HG02973 (cell line): ENCODE measurements at regions not wholly inside any gene's neighbourhood (a gene's known extent, or its start where the extent isn't known, plus 50 kb on each side); places are given as distances from the start of the nearest gene placed in this dataset.

Experiments
- ATAC-seq: cut with Tn5 transposase; IDR thresholded peaks from one replicate; pipeline ENCODE4 v1.9.1; 2021; ENCODE audit warnings: moderate library complexity; ENCODE audit not compliant: unreplicated experiment

DNA sequence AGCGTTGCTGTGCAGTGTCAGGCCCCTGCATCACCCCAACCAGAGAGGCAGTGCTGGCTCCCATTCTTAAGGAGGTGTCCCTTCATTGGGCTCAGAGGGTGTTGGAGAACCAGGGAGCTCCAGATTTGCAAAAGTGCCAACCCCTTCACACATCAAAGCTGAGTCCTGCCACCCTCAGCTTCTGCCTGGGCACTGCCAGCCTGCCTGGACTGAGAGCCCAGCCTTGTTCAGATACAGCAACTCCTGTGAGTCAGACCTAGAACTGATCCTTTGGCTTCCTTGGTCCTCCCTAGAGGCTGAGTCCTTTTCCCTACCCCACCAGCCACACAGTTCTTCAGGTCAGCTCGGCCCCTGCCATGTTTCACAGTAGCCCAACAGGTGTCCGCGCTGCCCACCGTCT lies 424.9 kb upstream of the MYT1L start:
- no peak for ATAC-seq

- ATAC-seq, result no peak
These were observed 423.9 kb upstream of the MYT1L start for GRCh38 chr2:2754940-2755339.

GRCh38 chr2:2751715-2752315 lies 420.7 kb upstream of the MYT1L start:
- ATAC-seq, result no peak

DNA sequence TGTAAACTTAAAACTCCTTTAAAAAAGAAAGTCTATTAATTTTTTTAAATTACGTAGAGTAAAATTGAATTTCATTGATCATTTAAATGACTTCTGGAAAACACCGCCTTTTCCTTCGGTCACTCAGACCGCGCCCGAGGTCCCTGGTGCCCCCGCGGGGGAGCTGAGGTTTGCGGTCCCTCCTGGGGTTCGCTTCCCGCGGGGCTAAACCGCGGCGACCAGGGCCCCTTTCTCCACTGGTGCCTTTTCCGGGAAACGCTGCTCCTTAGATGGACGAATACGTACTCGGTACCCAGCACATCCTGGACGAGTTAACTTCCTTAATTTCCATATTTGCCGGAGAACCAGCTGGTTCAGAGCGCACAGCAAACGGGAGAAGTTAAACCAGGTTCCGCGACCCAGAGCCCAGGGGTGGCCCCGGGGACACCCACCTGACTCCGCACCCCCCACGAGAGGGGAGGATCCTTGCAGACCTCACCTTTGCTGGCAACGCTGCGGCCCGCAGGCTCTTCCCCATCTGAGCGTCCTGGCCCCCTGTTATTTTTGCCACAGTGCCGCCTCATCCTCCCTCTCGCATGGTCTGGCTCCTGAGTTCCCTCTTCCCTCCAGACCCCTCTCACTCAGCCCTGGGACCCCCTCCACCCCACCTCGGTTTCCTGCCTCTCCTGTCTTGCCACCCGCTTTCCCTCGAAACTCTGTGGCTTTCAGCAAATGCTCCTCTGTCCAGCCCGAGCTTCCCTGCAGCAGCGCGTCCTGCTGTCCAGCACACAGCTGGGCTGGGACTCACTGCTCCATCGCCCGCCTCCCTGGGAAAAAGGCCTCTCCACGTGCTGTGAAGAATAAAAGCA lies 420.0 kb upstream of the MYT1L start:
- ATAC-seq, result no peak

DNA sequence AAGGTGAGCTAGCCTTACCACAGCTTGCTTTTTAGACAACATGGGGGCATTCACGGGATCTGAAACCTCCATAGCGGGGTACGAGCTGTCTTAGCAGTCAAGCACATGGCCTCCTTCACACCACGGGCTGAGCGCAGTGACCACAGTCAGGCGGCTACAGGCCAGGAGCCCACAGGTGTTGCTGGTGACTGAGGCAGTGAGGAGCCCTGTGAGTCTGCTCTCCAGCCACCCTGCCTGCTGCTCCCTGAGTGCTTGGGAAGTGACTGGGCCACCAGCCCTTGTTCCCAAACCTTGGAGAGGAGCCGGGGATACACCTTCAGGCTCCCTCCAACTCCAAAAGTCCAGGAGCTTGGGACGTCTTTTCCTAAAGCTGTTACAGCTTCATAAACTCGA lies 418.1 kb upstream of the MYT1L start:
- ATAC-seq, result no peak

- no peak for ATAC-seq
These were observed 417.5 kb upstream of the MYT1L start for GRCh38 chr2:2748399-2749205.

DNA sequence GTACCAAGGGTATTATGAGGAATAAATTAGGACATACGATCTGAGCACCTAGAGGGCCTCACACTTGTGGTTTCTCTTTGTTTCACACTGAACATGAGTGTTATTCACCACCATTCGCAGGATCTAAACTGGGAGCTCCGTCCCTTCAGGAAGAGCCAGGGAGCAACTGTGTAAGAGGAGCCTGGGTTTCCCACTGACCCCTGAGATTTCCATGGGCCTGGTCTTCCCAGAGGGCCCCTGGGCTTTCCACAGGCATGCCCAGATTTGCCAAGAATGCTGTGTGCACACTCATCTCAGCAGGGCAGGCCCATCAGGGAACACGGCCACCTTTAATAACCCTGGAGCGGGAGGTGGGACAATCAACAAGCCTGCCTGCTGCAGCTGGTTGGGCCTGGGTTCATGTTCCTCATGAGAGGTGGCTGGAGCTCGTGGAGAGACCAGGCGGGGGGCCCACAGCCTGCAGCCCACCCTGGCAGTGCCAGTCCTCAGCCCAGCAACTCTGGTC lies 416.8 kb upstream of the MYT1L start:
- no peak for ATAC-seq

GRCh38 chr2:2746731-2747130 lies 415.7 kb upstream of the MYT1L start:
- ATAC-seq, result no peak

DNA sequence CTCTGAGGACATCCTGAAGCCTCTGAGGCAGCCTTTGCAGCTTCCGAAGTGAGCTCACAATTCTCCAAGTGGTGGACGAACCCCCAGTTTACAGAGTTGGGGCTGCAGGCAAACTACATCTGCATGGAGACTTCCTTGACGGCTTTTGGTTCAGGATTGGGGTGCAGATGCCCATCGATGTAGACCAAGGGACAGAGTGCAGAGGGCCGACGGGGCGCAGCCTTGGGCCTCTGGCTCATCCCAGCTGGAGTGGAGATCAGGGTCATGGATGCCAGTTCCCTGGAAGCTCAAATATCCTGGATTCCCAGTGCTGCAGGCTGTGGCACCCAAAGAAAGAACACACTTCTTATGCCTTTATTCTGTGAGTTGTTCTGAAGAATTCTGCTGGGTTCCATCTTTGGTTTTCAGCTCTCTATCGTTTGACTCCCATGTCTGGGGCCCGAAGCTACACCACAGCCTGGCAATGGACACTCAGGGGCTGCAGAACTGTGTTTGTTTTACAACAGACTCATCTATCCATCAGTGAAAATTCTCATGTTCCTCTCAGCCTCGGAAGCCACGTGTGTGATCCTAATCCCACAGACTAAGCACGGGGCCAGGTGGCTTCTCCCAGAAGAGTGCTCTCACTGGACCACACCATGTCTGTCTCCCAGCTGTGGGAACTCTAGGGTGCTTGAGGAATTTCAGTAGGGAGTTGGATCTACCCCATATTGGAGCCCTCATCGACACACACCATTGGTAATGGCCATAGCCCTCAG lies 414.1 kb upstream of the MYT1L start:
- no peak for ATAC-seq

GRCh38 chr2:2744107-2744506 lies 413.0 kb upstream of the MYT1L start:
- no peak for ATAC-seq

DNA sequence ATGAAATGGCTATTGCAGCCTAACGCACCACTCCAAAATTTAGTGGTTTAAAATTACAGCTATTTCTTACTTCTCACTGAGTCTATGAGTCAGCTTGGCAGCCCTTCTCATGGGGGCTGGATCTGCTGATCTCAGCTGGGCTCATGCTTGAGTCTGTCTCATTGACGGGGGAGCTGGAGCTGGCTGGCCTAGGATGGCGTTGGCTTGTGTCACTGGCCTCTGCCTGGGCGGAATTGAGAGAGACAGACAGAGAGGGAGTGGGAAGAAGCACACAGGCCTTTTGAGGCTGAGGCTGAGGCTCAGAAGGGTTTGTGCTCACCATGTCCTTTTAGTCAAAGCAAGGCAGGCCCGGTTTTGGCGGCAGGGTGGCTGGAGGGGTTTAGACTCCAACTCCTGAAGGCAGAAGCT lies 412.1 kb upstream of the MYT1L start:
- ATAC-seq, result no peak

DNA sequence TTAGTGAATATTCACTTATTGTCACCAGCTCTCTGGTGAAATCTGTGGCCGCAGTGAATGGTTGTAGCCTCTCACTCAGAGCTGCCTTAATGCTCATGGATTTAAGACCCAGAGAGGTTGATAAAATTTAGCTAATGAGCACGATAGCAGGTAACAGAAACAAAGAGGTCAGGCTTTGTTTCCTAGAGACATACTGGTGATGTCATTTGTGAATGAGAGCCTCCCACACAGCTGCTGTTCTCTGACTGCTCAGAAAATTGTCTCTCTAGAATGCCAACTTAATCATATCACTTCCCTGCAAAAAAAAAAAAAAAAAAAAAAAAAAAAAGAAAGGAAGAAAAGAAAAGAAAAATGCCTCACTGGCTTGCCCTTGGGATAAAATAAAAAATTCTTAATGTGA lies 411.7 kb upstream of the MYT1L start:
- no peak for ATAC-seq

DNA sequence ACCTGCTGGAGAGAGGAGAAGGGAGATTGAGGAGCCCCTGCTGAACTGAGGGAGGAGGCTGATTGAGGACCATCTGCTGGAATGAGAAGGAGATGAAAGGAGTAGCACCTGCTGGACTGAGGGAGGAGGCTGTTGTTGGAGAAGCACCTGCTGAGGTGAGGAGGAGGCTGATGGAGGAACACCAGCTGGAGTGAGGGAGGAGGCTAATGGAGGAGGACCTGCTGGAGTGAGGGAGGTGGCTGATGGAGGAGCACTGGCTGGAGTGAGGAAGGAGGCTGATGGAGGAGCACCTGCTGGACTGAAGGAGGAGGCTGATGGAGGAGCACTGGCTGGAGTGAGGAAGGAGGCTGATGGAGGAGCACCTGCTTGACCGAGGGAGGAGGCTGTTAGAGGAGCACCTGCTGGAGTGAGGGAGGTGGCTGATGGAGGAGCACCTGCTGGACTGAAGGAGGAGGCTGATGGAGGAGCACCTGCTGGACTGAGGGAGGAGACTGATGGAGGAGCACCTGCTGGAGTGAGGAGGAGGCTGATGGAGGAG lies 409.2 kb upstream of the MYT1L start:
- ATAC-seq, result no peak

DNA sequence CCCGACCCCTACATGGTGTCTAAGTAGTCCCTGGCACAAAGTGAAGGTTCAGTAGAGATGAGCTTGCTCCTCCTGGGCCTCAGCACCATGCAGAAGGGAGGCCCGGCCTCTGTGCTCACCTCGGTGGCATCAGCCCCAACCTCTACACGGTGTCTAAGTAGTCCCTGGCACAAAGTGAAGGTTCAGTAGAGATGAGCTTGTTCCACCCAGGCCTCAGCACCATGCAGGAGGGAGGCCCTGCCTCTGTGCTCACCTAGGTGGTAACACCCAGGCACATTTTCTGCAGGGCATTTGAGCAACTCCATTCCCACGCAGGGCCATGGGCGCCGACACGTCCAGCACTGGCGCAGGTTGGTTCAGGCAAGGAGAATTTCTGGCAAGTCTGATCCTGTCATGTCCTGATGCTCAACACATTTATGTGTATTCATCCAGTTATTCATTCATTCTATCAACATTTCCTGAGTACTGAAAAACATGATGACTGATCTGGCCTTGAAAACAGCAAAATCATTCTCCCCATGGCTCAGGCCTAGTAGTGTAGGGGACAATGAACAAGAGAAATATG lies 408.2 kb upstream of the MYT1L start:
- ATAC-seq, result no peak

GRCh38 chr2:2738684-2739083 lies 407.6 kb upstream of the MYT1L start:
- no peak for ATAC-seq

DNA sequence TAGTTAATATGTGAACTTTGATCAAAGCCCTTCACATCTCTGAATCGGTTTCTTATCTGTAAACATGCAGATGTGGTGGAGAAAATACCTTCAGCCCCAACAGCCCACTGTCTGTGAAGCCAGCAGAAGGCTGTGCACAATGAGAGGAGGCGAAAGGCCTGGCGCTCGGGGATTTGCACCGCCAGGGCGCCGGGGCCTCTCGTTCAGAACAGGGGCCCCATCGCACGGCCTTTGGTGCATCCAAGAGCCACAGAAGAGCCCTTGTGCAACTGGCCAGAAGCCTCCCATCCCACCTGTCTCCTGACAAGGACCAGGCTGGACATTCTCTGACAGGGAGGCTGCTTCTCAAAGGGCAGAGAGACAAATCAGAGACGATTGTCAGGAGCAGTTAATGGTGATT lies 407.2 kb upstream of the MYT1L start:
- ATAC-seq, result no peak

- ATAC-seq, result no peak
These were observed 404.0 kb upstream of the MYT1L start for GRCh38 chr2:2735041-2735440.

GRCh38 chr2:2734308-2734707 lies 403.2 kb upstream of the MYT1L start:
- ATAC-seq, result no peak

DNA sequence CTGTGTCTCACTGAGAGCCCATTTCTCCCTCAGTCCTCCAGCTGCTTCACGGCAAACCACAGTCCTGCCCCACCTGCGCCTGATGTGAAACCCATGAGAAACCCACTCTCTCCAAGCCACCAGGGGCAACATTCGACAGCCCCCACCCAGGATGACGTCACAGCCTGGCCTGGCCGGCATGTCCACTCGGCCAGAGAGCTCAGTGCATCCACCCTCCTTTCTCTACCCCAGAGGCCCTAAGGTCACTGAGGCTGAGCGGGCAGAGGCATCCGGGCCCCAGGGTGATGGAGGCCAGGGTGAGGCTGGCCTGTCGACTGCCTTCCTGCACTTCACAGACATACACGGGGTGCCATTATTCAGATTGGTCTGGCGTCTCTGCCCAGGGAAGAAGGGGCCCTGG lies 402.7 kb upstream of the MYT1L start:
- ATAC-seq, result no peak

DNA sequence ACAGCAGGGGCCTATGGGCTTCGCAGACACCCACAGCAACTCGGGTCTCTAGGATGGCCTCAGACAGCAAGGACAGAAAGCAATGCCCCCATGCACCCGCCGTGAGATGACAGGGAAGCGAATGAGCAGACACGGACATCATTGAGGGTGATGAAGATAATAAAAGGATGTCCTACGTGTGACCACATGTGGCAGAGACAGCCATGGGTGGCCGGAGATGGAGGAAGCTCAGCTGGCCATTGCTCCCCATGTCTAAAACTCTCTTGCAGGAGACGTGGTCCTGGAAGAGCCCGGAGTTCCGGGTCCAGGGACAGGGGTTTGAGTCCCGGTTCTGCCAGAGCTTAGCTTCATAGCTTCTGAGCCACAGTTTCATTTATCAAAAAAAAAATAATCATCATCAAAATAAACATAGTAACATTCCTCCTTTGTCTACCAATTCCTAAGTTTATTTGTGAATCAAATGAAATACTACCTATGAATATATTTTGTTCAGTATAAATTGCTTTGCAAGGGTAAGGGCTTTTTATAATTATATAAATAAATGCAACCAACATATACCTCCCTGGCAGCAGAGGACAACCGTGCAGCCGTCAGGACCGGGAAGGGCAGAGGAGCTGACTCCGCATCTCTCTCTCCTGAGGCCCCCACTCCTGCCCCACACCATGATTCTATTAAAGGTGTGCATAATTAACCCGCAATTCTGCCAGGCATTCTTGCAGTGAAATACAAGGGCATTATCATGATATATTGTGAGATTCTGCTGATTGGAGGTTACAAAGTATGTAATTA lies 401.4 kb upstream of the MYT1L start:
- ATAC-seq, result no peak
